HG03460 (cell line): ENCODE measurements at regions not wholly inside any gene's neighbourhood (a gene's known extent, or its start where the extent isn't known, plus 50 kb on each side); places are given as distances from the start of the nearest gene placed in this dataset.
"Not testable (repeated sequence)": the region's sequence is repeated elsewhere in the genome, so short reads cannot be mapped to it uniquely, and the experiment has no call there.

Experiments used
- ATAC-seq: cut with Tn5 transposase; IDR thresholded peaks from one replicate; pipeline ENCODE4 v1.9.1; 2021; ENCODE audit not compliant: unreplicated experiment

- no peak for ATAC-seq
Observed at GRCh38 chr2:16931441-16931840, 265.8 kb upstream of the CYRIA start.

- no peak for ATAC-seq
Observed at GRCh38 chr2:16927398-16927797, 261.8 kb upstream of the CYRIA start.

DNA sequence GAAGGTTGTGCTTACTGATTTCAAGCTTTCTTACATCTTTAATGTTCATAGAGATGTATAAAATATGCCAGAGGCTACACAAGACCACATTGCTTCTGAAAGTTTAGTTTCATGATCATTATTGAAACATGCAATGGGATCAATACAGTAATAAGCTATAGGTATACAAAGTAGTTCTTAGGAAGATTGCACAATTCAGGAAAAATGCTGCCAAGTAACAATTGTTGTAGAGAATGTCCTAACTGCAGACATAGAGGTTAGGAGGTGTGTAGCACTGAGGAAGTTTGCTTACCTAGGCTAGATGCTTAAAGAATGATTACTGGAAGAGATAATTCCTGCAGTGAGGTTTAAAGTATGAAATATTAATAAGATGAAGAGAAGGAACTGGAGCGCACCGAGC is 259.5 kb upstream of the CYRIA start:
- ATAC-seq, result no peak

DNA sequence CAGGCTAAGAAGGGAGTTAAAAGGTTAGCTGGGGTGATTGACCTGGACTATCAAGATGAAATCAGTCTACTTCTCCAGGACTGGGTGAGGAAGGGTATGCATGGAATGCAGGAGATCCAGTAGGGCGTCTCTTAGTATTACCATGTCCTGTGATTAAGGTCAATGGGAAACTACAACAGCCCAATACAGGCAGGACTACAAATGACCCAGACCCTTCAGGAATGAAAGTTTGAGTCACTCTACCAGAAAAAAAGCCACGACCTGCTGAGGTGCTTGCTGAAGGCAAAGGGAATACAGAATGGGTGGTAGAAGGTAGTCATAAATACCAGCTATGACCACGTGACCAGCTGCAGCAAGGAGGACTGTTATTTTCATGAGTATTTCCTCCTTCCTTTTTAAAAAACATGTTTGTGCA is 249.7 kb upstream of the CYRIA start:
- not testable (repeated sequence) for ATAC-seq

DNA sequence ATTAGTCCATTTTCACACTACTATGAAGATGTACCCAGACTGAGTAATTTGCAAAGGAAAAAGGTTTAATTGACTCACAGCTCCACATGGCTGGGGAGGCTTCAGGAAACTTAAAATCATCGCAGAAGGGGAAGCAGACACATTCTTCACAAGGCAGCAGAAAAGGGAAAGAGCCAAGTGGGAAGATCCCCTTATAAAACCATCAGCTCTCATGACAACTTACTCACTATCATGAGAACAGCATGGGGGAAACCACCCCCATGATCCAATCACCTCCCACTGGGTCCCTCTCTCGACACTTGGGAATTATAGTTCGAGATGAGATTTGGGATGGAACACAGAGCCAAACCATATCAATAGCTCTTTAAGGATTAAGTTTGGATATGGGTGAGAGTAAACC is 246.1 kb upstream of the CYRIA start:
- no peak for ATAC-seq

DNA sequence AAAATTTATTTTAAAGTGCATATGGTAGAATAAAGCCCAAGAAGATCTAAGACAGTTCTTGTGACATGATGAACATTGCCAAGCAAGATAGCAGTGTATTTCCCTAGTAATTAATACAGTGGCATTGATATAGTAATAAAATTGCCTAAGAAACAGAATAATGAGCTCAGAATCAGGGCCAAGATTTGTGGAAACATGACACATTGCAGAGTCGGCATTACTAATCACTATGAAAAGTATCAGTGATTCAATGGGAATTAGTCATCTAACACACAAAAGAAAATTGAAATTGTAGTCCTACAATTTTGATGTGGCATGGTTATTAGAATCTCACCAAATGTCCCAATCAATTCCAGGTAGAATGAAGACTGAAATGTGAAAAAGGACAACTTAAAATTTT is 243.0 kb upstream of the CYRIA start:
- no peak for ATAC-seq

DNA sequence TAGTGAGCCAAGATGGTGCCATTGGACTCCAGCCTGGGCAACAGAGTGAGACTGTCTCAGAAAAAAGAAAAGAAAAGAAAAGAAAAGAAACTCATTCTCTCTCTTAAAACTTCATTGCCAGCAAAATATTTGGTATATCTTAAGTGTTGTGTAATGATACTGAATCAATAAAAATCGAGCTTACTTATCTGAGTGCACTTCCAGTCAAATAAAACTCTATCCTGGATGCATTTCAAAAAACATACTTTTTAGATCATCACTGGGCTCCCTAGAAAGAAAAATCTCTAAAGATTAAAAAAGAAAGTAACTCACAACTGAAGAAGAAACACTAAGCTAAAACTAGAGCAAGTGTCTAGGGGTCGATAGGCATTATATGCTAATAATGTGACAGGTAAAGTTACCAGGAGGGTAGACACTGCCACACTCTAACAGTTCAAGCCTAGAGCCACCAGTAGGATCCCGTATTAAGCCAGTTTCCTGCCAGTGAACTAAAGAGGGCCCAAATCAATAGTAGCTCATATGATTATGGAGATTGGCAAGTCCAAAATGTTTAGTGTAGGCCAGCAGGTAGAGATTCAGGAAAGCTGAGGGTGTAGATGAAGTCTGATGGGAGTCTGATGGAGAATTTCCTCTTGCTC is 242.1 kb upstream of the CYRIA start:
- no peak for ATAC-seq

GRCh38 chr2:16905325-16905724 is 239.7 kb upstream of the CYRIA start:
- not testable (repeated sequence) for ATAC-seq

GRCh38 chr2:16900405-16901025 is 234.9 kb upstream of the CYRIA start:
- no peak for ATAC-seq

DNA sequence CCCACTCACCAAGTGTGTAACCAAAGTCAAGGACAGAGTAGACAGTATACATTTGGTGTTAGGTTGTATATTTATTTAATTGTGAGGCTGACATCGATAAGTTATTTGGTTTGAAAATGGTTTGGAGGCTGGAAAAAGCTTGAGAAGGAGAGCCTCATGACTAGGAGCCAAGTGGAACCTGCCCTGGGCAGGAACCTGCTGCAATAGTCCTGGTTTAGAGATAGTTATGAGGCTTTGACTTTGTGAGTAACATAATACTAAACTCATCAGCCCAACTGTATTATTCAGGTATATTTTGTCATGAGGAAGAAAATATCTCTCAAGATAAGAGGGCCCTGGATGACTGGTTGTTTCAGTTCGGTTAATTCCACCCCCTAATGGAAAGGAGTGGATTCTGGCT is 234.3 kb upstream of the CYRIA start:
- no peak for ATAC-seq

- ATAC-seq, result no peak
Observed at GRCh38 chr2:16890081-16890480, 224.4 kb upstream of the CYRIA start.

GRCh38 chr2:16885027-16885426 is 219.4 kb upstream of the CYRIA start:
- no peak for ATAC-seq

DNA sequence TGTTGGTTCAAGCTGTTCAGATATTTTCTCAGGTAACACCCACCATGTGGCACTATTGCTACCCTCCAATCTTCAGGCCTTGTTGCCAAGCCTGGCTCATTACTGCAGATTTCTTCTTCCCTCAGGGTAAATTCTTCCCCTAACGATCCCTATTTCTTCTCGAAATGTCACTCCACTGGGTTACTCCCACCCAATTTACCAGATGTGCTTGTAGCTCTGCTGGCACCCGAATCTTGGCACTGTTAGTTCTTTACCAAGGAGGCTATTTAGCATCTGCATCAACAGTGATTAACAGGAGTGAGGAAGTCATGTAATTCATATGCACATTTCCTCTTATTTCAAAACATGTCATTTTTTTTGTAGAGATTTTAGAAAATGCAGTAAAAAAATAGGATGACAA is 217.1 kb upstream of the CYRIA start:
- ATAC-seq, result no peak

GRCh38 chr2:16881122-16881521 is 215.5 kb upstream of the CYRIA start:
- no peak for ATAC-seq

- no peak for ATAC-seq
Observed at GRCh38 chr2:16871411-16871810, 205.8 kb upstream of the CYRIA start.

GRCh38 chr2:16870491-16871076 is 204.9 kb upstream of the CYRIA start:
- no peak for ATAC-seq

DNA sequence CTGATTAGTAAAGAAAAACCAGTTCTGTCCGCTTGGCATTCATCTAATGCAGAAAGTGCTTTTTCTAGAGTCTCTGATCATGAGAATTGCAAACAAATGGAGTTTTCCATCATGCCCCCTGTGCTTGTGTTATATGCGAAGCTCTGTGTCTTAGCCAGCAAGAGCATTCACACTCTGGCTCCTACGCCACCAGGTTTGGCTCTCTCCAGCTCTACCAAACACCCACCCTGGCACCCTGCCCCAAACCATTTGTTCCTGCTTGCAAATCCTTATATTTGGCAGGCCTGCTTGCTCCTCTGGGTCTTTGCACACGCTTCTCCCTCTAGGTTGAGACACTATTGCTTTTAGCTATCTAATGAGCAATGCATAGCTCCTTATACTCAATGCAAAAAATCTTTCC is 204.1 kb upstream of the CYRIA start:
- no peak for ATAC-seq

- ATAC-seq, result no peak
Observed at GRCh38 chr2:16862471-16862870, 196.8 kb upstream of the CYRIA start.

DNA sequence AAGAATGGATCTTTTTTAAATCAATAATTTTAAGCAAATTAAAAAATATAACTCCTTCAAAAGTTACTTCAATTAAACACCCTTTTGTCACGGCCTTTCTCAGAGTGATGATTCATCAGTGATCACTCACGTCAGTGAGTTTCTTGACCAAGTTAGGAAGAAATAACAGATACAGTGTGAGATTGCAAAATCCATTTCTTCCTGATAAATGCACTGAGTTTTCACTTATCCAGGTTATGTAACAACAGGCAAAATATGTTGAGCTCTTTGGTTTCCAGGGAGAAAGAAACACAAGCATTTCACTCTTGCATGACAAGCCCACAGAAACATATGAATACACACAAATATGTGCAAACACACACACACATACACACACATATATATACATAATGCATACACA is 195.9 kb upstream of the CYRIA start:
- no peak for ATAC-seq

- no peak for ATAC-seq
Observed at GRCh38 chr2:16861111-16861510, 195.5 kb upstream of the CYRIA start.

DNA sequence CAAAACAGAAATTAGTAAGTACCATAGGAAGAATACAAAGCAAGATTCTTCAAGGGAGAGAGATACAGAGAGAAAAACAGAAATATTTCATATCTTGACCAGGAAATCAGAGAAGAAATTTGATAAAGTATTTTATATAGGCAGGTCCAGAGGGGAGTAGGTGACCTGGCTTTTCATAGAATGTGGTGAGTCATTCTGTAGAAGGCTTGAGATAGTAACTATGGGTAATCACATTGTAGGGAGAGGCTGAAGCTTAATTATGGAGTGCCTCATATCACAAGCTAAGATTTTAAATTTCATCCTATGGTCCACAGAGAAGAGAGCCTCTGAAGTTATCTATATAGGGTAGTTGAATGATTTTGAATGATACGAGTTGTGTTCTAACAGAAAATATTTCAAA is 195.0 kb upstream of the CYRIA start:
- ATAC-seq, result no peak

DNA sequence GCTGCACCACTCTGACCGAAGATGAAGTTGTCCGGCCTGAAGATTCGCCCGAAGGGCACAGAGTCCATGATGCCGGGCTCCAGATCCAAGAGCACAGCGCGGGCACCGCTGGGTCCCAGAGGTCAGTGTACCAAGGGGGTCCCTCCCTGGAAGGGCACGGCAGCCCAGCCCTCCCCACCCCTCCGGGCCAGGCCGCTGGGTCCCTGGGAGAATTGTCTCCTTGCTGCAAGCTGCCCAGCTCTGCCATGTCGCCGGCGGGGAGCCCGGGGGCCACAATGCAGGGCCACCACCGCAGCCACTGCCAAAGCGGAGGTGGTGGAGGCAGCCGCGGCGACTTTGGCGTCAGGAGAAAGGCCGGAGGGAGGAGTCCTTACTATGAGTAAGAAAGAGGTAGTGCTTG is 189.5 kb upstream of the CYRIA start:
- no peak for ATAC-seq

DNA sequence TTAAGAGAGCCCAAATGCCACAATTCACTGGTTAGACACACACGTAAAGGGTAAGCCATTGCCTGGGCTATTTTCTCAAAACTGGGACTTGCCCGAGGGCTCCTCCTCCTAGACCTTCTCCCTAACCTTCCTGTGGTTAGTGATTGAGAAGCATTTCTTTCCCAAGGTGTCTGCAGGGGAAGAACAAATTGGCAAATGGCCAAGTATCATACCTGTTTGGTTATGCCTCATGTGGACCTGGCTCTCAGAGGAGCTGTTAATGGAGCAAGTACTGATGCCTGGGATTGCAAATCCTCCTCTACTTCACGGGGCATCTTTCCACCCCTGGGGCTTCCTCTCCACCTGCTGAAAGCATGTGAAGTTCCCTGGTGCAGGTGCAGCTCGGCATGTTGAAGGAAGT is 187.5 kb upstream of the CYRIA start:
- no peak for ATAC-seq
